ENCODE measurements at regions not wholly inside any gene's neighbourhood (a gene's known extent, or its start where the extent isn't known, plus 50 kb on each side); places are given as distances from the start of the nearest gene placed in this dataset.

- ATAC-seq (no peak), DNase-seq (no peak)
- no peak overlapping the region for H3K27ac ChIP-seq
- intact Hi-C loops (cut with DNase I), result no loop called here
- H3K36me3 ChIP-seq, result no peaks in the 10 kb centered on the region
- H3K4me1 ChIP-seq, result no peaks in the 10 kb centered on the region
- no peaks in the 10 kb centered on the region for H3K27me3 ChIP-seq
- 83 to 93% (median 90%) methylated on average over 5 of the region's 5 CpGs for WGBS, 4 donors
- peaks cover 0 to 6% (median 0%) of the 10 kb centered on the region in 12 donors for H3K9me3 ChIP-seq
- no peak overlapping the region for H3K4me3 ChIP-seq
- no peak for TF ChIP-seq POLR2A (IDR thresholded peaks at IDR 0.05)
- no peak for TF ChIP-seq CTCF (IDR thresholded peaks at IDR 0.05)
These were observed 204.8 kb upstream of the TSC22D2 start for GRCh38 chr3:150203273-150203672.

GRCh38 chr3:150202711-150203110 lies 205.4 kb upstream of the TSC22D2 start:
- intact Hi-C loops (cut with DNase I), result no loop called here
- WGBS, 4 donors, result 78 to 86% (median 81%) methylated on average over 1 of the region's 1 CpG
- peaks cover 0 to 8% (median 2%) of the 10 kb centered on the region in 12 donors for H3K9me3 ChIP-seq
- no peak for DNase-seq
- TF ChIP-seq POLR2A (IDR thresholded peaks at IDR 0.05) (no peak), CTCF (IDR thresholded peaks at IDR 0.05) (no peak)
- no peaks in the 10 kb centered on the region for H3K4me1 ChIP-seq
- no peak for ATAC-seq
- H3K27ac ChIP-seq, result no peak overlapping the region
- H3K27me3 ChIP-seq, result no peaks in the 10 kb centered on the region
- H3K36me3 ChIP-seq, result no peaks in the 10 kb centered on the region
- no peak overlapping the region for H3K4me3 ChIP-seq

DNA sequence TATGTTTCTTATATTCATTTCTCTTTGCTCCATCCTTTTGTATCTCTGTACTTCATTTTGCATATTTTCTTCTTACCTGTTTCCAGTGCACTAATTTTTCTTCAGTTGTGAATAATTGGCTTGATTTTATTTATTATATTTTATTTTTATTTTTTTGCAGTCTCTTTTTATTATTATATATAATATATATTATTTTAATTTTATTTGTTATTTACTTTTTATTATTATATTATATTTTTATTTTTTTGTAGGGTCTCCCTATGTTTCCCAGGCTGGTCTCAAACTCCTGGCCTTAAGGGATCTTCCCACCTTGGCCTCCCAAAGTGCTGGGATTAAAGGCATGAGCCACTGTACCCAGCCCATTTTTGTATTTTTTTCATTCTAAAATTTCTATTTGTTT lies 213.1 kb upstream of the TSC22D2 start:
- intact Hi-C loops (cut with DNase I), result no loop called here

GRCh38 chr3:150194513-150194912 lies 213.6 kb upstream of the TSC22D2 start:
- no peak for DNase-seq
- WGBS, 4 donors, result 74 to 80% (median 79%) methylated on average over 4 of the region's 4 CpGs

More for the DNA sequence above, 213.1 kb upstream of the TSC22D2 start:
- Histone ChIP-seq H3K36me3 (no peaks in the 10 kb centered on the region), H3K4me1 (no peaks in the 10 kb centered on the region), H3K4me3 (no peak overlapping the region), H3K27ac (no peak overlapping the region), H3K9me3 (peaks cover 0 to 19% (median 2%) of the 10 kb centered on the region in 12 donors), H3K27me3 (no peaks in the 10 kb centered on the region)
- ATAC-seq (no peak), DNase-seq (no peak)
- TF ChIP-seq POLR2A (IDR thresholded peaks at IDR 0.05) (no peak), CTCF (IDR thresholded peaks at IDR 0.05) (no peak)

More at GRCh38 chr3:150194513-150194912, 213.6 kb upstream of the TSC22D2 start:
- H3K27me3 ChIP-seq, result no peaks in the 10 kb centered on the region
- no peaks in the 10 kb centered on the region for H3K36me3 ChIP-seq
- no peak for ATAC-seq
- H3K4me1 ChIP-seq, result no peaks in the 10 kb centered on the region
- H3K27ac ChIP-seq, result no peak overlapping the region
- intact Hi-C loops (cut with DNase I), result no loop called here
- no peak overlapping the region for H3K4me3 ChIP-seq
- TF ChIP-seq POLR2A (IDR thresholded peaks at IDR 0.05) (no peak), CTCF (IDR thresholded peaks at IDR 0.05) (no peak)
- H3K9me3 ChIP-seq, result peaks cover 0 to 24% (median 2%) of the 10 kb centered on the region in 12 donors
